GM21515 (cell line): ENCODE measurements at regions not wholly inside any gene's neighbourhood (a gene's known extent, or its start where the extent isn't known, plus 50 kb on each side); places are given as distances from the start of the nearest gene placed in this dataset.
"Not testable (repeated sequence)": the region's sequence is repeated elsewhere in the genome, so short reads cannot be mapped to it uniquely, and the experiment has no call there.

Experiments used
- ATAC-seq: cut with Tn5 transposase; IDR thresholded peaks from one replicate; pipeline ENCODE4 v1.9.1; 2021; ENCODE audit not compliant: unreplicated experiment

DNA sequence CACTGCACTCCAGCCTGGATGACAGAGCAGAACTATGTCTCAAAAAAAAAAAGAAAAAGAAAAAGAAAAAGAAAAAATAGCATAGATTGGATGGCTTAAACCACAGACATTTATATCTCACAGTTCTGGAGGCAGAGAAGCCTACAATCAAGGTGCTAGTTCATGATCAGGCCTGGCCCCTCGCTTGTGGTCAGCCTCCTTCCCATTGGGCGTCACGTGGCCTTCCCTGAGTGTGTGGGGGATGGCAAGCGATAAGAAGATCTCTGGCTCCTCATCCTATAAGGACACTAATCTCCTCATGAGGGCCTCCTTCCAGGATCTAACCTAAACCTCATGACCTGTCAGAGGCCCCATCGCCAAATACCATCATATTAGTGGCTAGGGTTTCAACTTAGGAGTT lies 320.2 kb upstream of the SPATA31A3 start:
- not testable (repeated sequence) for ATAC-seq

DNA sequence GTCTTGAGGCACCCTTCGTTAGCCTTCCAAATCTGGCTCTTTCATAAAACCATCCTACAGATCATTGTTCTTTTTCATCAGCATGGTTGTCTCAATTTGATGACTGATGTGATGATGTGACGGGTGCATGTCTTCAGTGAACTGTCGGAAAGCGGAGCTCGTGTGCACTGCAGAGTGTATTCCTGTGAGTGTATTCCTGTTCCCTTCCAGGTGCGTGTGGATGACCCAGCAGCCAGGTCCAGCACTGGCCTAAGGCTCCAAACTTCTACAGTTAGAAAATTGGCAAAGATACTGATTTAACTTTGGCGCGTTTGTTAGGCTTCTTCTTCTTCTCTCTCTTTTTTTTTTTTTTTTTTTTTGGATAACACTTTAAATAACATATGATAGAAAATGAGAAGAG lies 314.8 kb upstream of the SPATA31A3 start:
- ATAC-seq: not testable (repeated sequence)

DNA sequence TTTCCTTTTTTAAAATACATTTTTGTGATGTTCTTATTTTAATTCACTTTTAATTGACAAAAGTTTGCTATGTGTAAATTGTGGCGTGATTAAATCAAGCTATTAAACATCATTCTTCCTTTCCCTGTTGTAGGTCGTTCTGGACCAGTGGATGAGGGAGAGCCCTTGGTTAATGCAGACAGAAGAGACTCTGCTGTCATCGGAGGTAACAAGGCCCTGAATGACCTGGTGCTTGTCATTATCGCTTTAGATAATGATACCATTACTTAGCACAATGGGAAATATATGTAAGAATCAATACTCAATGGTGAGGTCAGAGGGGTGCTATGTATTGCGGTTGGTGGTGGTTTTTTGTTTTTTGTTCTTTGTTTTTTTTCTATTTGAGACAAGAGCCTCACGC lies 296.4 kb upstream of the SPATA31A3 start:
- ATAC-seq: not testable (repeated sequence)

DNA sequence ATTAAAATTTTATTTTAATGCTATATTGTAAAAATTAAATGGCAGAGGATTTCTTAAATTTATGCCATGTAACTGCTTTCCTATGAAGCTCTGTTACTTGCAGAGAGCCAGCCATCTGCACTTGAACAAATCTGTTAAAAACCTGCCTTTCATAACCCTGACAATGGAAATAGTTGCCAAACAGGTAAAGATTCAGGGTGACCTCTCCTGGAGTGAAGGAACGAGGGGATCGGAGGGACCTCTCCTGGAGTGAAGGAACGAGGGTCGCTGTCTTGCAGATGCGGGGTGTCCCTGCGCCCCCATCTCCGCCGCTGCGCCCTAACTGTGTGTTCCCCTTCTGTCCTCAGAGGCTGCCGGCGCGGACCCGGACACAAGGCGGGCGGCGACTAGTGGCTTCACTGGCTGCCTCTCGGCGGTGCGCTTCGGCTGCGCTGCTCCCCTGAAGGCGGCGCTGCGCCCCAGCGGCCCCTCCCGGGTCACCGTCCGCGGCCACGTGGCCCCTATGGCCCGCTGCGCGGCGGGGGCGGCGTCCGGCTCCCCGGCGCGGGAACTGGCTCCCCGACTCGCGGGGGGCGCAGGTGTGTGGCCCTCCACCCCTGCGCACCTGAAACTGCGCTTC lies 295.9 kb upstream of the SPATA31A3 start:
- not testable (repeated sequence) for ATAC-seq

DNA sequence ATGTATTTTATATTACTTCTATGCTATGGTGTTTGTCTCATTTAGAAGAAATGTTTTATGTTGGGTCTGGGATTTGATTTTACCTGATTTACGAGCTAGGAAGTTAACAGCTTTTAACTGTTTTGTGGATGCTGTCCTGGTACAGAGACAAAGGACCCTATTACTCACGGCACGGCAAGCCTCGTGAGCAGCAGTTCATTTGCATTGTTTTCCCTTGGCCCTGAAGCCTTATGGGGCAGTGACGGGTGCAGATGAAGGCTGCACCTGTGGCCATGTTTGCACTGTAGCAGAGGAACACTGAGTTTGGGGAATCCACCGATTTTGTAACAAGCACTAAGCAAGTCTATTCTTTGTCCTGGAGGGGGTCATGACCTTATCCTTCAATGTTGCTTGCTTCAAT lies 291.9 kb upstream of the SPATA31A3 start:
- ATAC-seq: not testable (repeated sequence)

DNA sequence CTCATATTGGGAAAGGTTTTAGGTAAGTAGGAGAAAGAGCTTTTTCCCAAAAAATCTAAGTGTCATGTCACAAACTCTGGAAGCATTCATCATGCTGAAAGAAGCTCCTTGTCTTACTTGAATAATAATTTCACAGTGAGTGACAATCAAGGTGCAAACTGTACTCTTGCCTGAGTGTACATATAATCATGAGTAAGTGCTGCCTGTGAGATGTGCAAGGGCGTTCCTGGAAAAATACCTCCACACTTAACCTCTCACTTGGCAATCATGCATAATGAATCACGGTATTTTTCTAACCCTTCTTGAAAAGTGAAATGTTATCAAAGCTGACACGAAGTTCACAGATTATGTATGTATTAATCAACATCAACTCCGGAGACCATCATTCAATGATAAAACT lies 289.2 kb upstream of the SPATA31A3 start:
- not testable (repeated sequence) for ATAC-seq

DNA sequence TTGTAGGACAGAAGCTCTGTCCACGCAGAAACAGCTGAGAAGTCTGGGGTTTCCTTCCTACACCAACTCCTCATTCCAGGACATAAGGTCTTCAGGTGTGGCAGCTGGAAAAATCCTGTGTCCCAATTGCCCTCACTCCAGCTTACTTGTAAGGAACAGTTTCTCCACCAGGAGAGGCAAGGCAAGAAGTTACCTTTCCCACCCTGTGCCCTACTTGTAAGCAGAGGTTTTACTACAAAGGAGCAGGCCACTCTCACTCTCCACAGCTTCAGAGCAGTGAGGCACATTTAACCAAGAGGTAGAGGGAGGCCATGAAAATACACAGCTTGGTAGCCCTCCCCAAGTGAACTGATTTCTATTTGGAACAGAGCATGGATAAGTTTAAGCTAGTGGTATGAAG lies 277.3 kb upstream of the SPATA31A3 start:
- ATAC-seq: not testable (repeated sequence)

DNA sequence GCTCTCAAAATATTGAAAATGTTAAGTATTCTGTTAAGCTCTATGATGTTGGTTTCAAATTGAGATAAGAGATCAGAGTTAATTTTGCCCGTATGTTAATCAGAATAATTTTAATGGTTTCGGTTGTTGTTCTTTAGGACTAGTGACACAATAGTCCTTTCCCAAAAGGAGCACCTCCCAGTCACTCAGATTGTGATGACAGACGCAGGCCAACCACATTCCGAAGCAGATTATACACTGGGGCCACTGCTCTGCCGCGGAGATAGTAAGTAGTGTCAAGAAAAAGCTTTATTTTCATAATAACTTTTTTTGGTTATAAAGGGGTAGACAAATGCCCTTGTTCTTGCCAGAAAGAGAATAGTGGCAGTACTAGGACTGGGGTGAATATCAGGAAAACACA lies 265.5 kb upstream of the SPATA31A3 start:
- ATAC-seq: not testable (repeated sequence)

DNA sequence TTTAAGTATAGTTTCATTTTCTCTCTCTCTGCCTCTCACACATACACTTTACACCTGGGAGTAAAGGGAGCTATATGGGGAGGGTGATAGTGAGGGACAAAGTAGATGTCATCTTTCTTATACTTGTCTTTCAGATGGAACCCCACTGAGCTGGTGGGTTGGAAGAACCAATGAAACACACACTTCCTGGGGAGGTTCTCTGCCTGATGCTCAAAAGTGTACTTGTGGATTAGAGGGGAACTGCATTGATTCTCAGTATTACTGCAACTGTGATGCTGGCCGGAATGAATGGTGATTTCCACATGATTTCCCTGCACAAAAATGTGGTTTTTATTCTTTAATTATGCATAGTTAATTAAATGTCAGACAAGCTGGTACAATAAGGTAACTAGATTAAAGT lies 256.6 kb upstream of the SPATA31A3 start:
- ATAC-seq: not testable (repeated sequence)

DNA sequence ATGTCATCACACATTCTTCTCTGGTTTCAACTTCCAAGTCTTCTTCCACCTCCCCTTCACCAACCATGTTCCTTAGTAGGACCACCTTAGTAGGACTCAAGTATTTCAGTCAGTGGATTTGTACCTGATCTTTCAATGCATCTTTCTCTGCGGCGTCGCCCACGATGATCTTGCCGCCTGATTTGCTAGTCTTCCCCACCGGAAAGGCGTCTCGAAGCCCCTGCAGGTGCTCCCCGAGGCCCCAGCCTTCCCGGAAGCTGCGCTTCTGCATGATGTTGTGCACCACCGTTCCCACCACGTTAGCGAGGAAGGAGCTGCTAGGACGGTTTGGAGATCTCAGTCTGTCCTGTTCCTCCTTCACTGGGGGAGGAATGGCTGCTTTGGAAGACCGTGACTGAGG lies 219.7 kb upstream of the SPATA31A3 start:
- ATAC-seq: not testable (repeated sequence)

DNA sequence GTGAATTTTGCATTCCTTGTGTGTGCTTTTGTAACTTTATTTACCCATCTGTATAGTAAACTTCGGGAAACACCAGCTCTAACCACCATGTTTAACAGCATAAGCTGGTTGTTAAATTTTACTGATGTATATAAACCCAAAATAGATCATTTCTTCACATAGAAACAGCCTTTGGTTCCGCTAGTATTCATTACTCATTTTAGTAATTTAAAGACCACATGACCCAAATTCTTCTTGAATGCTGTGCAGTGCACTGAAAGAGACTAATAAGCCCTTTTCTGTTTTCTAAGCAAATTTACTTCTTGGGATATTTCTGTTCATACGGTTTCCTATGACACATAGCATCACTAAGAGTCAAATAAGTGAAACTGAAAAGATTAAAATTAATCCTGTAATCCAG lies 218.5 kb upstream of the SPATA31A3 start:
- not testable (repeated sequence) for ATAC-seq

DNA sequence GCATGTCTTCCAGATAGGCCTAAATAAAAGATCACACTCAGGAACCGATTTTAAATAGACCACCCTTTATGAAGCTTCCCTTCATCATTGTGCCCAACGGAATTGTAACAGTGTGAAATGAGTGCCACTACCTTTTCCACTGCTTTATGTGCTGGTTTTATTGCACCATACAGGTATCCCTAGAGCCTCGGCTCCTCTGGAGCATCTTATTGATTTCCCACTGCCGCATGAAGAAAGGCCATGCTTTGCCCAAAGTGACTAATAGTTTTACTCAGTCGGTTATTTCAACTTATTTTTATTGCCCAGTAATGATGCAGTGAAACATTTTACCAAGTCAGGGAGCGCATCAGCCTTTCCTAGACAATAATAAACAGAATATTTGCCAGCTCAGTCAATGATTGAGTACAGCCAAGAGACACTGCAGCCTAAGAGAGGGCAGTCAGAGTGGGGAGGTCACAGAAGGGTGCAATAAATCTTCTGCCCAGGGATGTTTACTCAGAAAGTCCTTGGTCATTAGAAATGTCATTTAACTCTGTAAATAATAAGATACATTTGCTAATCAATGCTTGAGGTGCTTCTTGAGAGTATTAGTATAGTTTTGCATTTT lies 216.6 kb upstream of the SPATA31A3 start:
- not testable (repeated sequence) for ATAC-seq

DNA sequence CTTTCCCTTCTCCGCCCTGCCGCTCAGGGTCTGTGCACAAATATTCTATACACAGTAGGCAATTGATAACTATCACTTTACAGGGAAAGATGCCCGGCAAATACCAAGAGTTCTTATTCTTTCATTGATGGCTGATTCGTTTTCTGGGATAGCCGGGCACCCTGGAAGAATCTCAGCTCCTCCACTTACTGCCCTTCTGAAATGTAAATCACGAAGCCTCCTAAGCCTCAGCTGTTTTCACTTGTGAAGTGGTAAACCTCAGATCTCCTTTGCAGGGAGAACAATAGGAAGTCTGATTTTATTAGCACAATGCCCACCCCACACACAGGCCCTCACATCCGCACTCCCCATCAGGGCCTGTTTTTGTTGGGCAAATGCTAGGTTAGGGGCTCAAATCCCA lies 203.8 kb upstream of the SPATA31A3 start:
- ATAC-seq: not testable (repeated sequence)

DNA sequence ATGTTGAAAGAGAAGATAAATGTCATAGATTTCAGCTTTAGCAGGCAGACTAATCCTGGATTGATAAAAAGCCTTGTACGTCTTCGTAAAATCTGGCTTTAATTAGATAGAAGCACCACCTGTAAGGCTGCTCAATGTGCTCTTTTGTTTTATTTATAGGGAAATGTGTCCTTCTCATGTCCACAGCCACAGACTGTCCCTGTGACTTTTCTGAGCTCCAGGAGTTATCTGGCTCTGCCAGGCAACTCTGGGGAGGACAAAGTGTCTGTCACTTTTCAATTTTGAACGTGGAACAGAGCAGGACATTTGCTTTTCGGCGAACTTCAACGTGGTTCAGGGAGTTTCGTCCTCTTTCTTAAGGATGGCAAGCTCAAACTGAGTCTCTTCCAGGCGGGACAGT lies 203.0 kb upstream of the SPATA31A3 start:
- ATAC-seq: not testable (repeated sequence)

DNA sequence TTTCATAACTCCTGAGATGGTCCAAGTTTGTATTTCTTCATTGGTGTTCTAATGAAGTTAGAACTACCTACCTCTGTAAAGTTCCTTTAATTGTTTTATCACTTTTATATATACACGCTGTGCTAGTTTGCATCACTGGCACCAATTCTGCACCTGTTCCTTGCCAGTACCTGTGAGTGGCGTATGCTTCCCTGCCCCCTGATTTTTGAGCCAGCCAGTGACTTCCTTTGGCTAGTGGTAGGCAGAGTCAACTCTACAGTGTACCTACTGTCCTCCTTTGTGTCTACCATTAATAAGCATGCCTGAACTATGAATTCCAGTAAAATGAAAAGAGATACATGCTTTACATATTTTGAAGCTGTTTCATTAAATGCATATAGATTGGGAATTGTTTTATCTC lies 186.8 kb upstream of the SPATA31A3 start:
- ATAC-seq: not testable (repeated sequence)

DNA sequence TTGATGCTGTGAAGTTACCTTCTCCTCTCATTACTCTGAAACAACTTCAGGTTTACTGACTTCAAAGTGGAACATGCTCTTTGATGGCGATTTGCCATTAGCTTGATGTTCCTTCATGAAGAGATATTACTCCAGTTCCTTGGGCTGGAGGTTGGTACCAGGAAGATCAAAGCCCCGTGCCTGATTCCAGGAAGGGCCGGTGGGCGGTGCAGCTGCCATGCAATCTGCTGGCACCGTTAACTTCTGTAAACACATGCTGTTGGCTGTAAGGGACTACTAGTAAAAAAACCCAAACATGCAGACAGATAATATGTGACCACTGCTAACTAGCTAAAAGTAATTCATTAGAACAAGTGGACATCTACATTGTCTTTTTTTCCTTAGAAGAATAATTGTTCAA lies 182.8 kb upstream of the SPATA31A3 start:
- not testable (repeated sequence) for ATAC-seq

DNA sequence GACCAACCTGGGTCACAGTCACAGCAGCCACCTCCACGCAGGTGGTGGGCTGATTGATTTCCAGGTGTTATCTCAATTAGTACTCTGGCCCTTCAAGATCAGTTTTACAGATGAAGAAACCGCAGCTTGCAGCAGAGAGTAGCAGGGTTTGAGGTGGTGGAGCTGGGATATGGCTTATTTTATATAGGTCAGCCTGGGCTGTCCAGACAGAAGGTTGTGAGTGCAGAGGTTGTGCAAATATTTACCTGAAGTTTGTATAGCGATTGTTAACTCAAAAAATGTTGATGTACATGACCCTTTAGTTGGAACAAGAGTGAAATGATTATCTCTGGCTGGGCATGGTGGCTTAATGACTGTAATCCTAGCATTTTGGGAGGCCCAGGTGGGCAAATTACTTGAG lies 179.4 kb upstream of the SPATA31A3 start:
- ATAC-seq: not testable (repeated sequence)

DNA sequence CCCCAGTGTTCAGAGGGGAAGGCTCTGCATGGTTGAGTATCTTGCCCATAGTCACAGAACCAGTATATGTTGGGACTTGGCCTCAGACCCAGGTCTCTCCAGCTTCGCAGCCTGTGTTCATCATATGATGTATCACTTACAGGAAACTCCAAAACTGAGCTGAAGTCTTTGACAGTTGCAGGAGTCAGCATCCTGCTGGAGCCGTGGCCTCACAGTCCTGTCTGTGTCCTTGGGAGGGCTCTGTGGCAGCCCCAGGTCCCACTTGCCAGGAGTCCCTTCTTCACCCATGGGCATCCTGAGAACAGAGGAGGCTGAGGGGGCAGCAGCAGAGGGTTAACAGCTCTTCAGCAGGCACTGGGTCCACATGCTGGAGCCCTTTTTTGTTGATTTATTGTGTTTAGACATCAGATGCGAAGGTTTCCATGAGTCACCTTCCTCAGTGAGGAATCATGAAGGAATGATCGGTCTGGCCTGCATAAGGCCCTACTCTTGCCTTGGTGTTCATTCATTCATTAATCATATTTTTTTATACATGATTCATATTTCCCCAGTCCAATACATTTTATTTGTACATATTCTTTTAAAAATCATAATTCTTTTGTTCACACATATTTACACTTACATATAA lies 176.3 kb upstream of the SPATA31A3 start:
- ATAC-seq: not testable (repeated sequence)

DNA sequence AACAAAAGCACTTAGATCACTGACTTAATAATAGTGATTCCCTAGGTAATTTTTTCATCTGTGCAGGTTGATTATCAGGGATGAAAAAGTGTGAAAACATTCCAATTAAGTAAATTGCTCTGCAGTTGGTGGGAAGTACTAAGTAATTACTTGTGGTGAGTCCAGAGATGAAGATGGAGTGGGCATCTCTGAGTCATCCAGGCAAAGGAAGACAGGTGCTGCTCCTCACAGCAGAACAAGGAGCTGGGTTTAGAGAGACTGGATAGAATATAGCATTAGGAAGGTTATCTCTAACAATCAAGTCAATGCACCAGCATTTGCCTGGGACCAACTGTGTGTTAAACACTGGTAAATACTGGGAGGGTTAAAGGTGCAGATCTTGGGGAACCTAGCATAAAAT lies 174.0 kb upstream of the SPATA31A3 start:
- not testable (repeated sequence) for ATAC-seq

DNA sequence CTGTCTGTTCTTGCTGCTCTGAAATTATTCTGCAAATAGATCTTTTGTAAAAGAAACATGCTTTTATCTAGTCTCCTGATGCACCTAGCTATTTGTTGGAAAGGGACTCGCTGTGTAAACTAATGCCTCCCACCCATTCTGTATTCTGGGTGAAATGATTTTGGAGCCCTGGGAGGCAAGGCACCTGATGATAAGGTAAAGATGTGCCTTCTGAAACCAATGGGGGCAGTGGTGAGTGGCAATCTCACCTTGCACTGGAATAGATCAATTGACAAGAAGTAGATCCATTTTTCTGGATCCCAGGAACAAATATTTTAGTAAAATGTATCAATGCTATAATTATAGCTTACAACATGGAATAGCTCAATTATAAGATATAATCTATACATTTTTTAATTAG lies 170.5 kb upstream of the SPATA31A3 start:
- ATAC-seq: not testable (repeated sequence)

DNA sequence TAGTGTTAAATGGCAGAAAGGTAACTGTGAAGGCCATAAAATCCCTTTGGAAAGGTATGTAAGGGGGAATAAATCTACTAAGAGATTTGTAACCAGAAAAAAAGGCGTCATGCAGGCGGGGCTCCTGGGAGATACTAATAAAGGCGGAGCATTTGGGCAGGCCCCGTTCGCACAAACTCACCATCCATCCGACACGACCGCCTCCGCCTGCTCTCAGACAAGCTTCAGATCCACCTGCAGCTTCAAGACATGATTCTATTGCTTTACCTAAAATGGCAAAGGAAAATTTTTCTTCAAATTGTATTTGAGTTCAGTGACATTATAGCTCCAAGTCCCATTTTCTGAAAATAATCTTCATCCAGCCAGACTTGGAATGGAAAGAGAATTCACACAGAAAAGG lies 162.9 kb upstream of the SPATA31A3 start:
- not testable (repeated sequence) for ATAC-seq

DNA sequence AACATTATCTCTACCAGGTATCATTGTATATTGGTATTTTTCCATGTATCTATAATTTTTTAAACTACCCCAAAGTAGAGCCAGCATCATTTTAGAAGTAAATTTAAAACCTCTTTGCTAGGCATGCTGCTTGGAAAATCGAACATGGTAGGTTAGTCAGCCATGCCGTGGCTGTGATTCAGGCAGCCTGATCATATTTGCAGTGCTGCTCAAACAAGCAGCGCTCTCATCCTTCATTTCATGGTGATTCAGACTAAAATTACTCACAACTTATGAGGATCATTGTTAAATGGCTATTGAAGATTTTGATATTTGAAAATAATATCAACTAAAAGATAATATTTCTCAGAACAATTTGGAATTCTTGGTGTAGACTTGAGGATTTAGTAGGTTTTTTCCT lies 161.2 kb upstream of the SPATA31A3 start:
- ATAC-seq: not testable (repeated sequence)
